ENCODE measurements at regions not wholly inside any gene's neighbourhood (a gene's known extent, or its start where the extent isn't known, plus 50 kb on each side); places are given as distances from the start of the nearest gene placed in this dataset.

GRCh38 chr1:222938986-222939385 lies 124.1 kb downstream of the DISP1 start:
- H3K27ac Mint-ChIP-seq = no peak overlapping the region
- H3K4me3 Mint-ChIP-seq = no peak overlapping the region
- no peaks in the 10 kb centered on the region for H3K4me1 Mint-ChIP-seq
- no peaks in the 10 kb centered on the region for H3K36me3 Mint-ChIP-seq
- POLR2A ChIA-PET = no interaction called here
- H3K9me3 Mint-ChIP-seq = peaks cover 2% of the 10 kb centered on the region
- no peak for DNase-seq
- no peak for ATAC-seq (ENCODE audit: low read depth)
- H3K27me3 Mint-ChIP-seq = no peaks in the 10 kb centered on the region

DNA sequence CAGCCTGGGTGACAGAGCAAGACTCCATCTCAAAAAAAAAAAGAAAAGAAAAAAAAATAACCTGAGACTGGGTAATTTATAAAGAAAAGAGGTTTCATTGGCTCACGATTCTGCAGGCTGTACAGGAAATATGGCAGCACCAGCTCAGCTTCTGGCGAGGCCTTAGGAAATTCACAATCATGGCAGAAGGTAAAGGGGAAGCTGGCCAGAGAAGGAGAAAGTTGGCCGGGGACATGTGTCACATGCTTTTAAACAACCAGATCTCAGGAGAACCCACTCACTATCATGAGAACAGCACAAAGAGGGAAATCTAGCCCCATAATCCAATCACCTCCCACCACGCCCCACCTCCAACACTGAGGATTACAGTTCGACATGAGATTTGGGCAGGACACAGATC lies 125.3 kb downstream of the DISP1 start:
- no peak for DNase-seq
- POLR2A ChIA-PET = no interaction called here

DNA sequence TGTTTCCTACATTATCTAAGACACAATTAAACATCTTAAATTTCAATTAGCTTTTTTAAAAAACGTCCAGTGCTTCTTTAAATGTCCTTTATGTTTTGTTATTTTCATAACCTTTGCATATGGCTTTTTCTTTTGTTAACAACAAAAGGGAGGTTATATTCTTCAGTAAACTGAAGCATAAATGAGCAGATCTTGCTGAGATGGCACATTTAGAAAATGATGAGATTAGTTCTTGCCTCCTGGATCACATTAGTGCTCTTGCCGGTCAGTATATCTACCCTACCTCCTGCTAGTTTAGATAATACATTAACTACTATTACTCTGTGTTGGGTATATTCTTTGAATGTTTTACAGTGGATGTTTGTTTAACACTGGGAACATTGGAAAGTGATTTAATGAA lies 126.1 kb downstream of the DISP1 start:
- Mint-ChIP-seq H3K9me3 (peaks cover 2% of the 10 kb centered on the region), H3K4me1 (no peaks in the 10 kb centered on the region), H3K27me3 (no peaks in the 10 kb centered on the region), H3K27ac (no peak overlapping the region), H3K4me3 (no peak overlapping the region), H3K36me3 (no peaks in the 10 kb centered on the region)
- ATAC-seq (ENCODE audit: low read depth) = no peak
- DNase-seq = no peak
- POLR2A ChIA-PET = no interaction called here

More for the DNA sequence above, 125.3 kb downstream of the DISP1 start:
- no peak overlapping the region for H3K27ac Mint-ChIP-seq
- H3K36me3 Mint-ChIP-seq = no peaks in the 10 kb centered on the region
- H3K4me3 Mint-ChIP-seq = no peak overlapping the region
- H3K27me3 Mint-ChIP-seq = no peaks in the 10 kb centered on the region
- H3K4me1 Mint-ChIP-seq = no peaks in the 10 kb centered on the region
- ATAC-seq (ENCODE audit: low read depth) = no peak
- peaks cover 2% of the 10 kb centered on the region for H3K9me3 Mint-ChIP-seq

DNA sequence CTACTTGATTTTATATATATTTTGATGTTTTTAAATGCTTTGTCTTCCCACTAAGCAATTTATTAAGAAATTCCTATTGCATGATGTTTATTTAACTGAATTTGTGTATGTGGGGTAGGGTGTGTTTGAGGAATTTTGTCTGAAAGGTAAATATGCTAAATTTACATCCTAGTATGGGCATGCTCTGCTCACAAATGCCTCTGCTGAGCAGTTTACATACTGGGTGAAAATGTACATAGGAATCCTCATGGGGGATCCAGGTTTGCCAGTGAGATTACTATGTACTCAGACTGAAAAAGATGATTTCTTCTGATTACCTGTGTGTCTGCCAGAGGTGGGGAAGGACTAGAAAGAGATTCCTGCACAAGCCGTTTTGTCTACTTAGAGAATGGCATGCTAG lies 126.6 kb downstream of the DISP1 start:
- POLR2A ChIA-PET = no interaction called here
- H3K27ac Mint-ChIP-seq = no peak overlapping the region
- no peak overlapping the region for H3K4me3 Mint-ChIP-seq
- peaks cover 2% of the 10 kb centered on the region for H3K9me3 Mint-ChIP-seq
- ATAC-seq (ENCODE audit: low read depth) (no peak), DNase-seq (no peak)
- no peaks in the 10 kb centered on the region for H3K4me1 Mint-ChIP-seq
- H3K36me3 Mint-ChIP-seq = no peaks in the 10 kb centered on the region
- no peaks in the 10 kb centered on the region for H3K27me3 Mint-ChIP-seq

DNA sequence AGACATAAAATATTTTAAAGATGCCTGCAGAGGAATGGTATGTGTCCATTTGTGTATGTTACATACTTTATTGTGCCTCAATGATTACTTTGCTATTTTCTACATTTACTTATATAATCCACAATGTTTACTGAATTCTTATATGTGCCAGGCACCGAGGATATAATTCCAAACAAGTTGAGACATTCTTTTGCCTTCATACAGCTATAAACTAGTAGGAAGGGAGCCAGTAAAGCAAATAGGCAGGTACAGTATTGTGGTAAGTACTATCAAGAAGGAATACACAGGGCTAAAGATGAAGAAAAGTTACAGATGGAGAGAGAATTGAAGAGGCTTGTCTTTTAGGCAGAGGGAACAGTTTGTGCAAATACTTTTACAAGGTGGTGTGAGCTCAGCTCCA lies 131.6 kb downstream of the DISP1 start:
- no peak for ATAC-seq (ENCODE audit: low read depth)
- Mint-ChIP-seq H3K27ac (no peak overlapping the region), H3K9me3 (no peaks in the 10 kb centered on the region), H3K36me3 (peaks cover 2% of the 10 kb centered on the region), H3K27me3 (no peaks in the 10 kb centered on the region), H3K4me1 (no peaks in the 10 kb centered on the region), H3K4me3 (no peak overlapping the region)
- POLR2A ChIA-PET = no interaction called here
- no peak for DNase-seq

DNA sequence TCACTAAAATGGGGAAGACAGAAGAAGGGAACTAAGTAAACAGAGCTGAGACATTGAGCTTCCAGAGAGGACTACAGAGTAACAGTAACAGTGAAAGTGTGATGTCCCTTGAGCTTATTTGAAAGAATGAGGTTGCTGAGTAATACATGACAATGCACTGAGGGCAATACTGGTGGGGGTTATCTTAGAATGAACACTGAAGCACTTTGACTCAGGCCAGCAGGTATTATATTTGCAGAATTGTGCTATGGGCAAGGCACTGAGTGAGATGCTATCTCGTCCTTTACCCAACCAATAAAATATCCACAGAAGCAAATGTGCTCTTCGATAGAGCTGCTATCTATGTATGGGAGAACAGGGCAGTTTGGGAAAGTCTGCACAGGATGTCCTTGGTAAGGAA lies 133.2 kb downstream of the DISP1 start:
- POLR2A ChIA-PET = no interaction called here
- H3K36me3 Mint-ChIP-seq = peaks cover 2% of the 10 kb centered on the region
- ATAC-seq (ENCODE audit: low read depth) = no peak
- H3K4me1 Mint-ChIP-seq = no peaks in the 10 kb centered on the region
- no peak overlapping the region for H3K4me3 Mint-ChIP-seq
- no peaks in the 10 kb centered on the region for H3K27me3 Mint-ChIP-seq
- H3K27ac Mint-ChIP-seq = no peak overlapping the region
- no peaks in the 10 kb centered on the region for H3K9me3 Mint-ChIP-seq
- DNase-seq = no peak

GRCh38 chr1:222950892-222951291 lies 136.1 kb downstream of the DISP1 start:
- DNase-seq = no peak
- no peak for ATAC-seq (ENCODE audit: low read depth)
- no peaks in the 10 kb centered on the region for H3K9me3 Mint-ChIP-seq
- POLR2A ChIA-PET = no interaction called here
- H3K4me3 Mint-ChIP-seq = no peak overlapping the region
- H3K27me3 Mint-ChIP-seq = no peaks in the 10 kb centered on the region
- no peak overlapping the region for H3K27ac Mint-ChIP-seq
- H3K36me3 Mint-ChIP-seq = peaks cover 2% of the 10 kb centered on the region
- H3K4me1 Mint-ChIP-seq = no peaks in the 10 kb centered on the region

- Mint-ChIP-seq H3K4me3 (no peak overlapping the region), H3K9me3 (no peaks in the 10 kb centered on the region), H3K36me3 (no peaks in the 10 kb centered on the region), H3K4me1 (no peaks in the 10 kb centered on the region), H3K27me3 (no peaks in the 10 kb centered on the region), H3K27ac (no peak overlapping the region)
- POLR2A ChIA-PET = no interaction called here
- ATAC-seq (ENCODE audit: low read depth) = no peak
- DNase-seq = no peak
Measured at GRCh38 chr1:222953585-222953984, 138.7 kb downstream of the DISP1 start.

- Mint-ChIP-seq H3K4me3 (no peak overlapping the region), H3K36me3 (peaks cover 2% of the 10 kb centered on the region), H3K9me3 (peaks cover 3% of the 10 kb centered on the region), H3K27ac (no peak overlapping the region), H3K4me1 (no peaks in the 10 kb centered on the region), H3K27me3 (peaks cover 2% of the 10 kb centered on the region)
- ATAC-seq (ENCODE audit: low read depth) (no peak), DNase-seq (no peak)
- POLR2A ChIA-PET = no interaction called here
Measured at GRCh38 chr1:222955964-222956363, 141.1 kb downstream of the DISP1 start.

DNA sequence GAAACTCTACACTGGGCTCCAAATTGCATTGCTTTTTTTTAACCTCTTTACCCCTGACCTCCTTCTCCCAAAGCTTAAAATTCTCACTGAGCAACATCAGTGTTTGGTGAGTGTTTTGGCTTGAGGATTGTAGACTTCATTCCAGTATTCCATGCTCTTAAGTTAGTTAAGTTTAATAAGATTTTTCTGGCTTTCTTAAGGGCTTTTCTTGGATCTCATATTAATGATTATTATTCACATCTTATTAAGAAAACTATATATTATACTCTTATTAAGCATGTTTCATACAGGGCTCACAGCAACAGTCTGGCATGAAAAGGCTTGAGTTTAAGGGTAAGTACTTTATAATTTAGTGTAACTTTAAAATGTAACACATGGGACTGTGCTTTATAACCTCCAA lies 141.8 kb downstream of the DISP1 start:
- no peak overlapping the region for H3K27ac Mint-ChIP-seq

GRCh38 chr1:222967466-222968240 lies 152.8 kb downstream of the DISP1 start:
- H3K4me3 Mint-ChIP-seq = no peak overlapping the region
- no peak for ATAC-seq (ENCODE audit: low read depth)
- H3K27me3 Mint-ChIP-seq = no peaks in the 10 kb centered on the region
- H3K9me3 Mint-ChIP-seq = no peaks in the 10 kb centered on the region
- POLR2A ChIA-PET = no interaction called here
- no peaks in the 10 kb centered on the region for H3K4me1 Mint-ChIP-seq
- H3K36me3 Mint-ChIP-seq = no peaks in the 10 kb centered on the region
- DNase-seq = no peak
- no peak overlapping the region for H3K27ac Mint-ChIP-seq

More for the DNA sequence above, 141.8 kb downstream of the DISP1 start:
- no peak for ATAC-seq (ENCODE audit: low read depth)
- Mint-ChIP-seq H3K36me3 (peaks cover 2% of the 10 kb centered on the region), H3K27me3 (peaks cover 2% of the 10 kb centered on the region), H3K4me3 (no peak overlapping the region), H3K4me1 (no peaks in the 10 kb centered on the region), H3K9me3 (peaks cover 3% of the 10 kb centered on the region)
- POLR2A ChIA-PET = interaction anchor here (0.7 kb wide), 1 partner anchor 367 kb away, joined by 5 read pairs; the partner anchor contains the start of gene TAF1A
- no peak for DNase-seq

DNA sequence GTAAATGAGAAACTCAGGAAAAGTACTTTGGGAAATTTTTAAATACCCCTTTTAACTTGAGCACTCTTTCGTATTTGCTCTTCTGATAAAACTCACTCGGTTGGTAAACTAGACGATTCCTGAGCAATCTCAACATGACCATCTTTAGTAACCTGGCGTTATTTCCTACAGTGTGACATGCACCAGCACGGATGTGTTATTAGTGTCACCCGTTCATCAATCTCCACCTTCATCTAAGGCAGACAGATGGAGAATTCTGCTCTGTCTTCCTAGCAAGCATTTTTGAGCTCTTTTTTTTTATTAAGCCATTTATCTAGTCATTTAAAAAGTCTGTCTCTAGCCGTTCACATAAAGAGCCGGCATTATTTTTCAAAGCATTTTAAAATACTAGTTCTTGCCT lies 155.2 kb downstream of the DISP1 start:
- Mint-ChIP-seq H3K27me3 (no peaks in the 10 kb centered on the region), H3K4me1 (no peaks in the 10 kb centered on the region), H3K36me3 (no peaks in the 10 kb centered on the region), H3K4me3 (no peak overlapping the region), H3K9me3 (no peaks in the 10 kb centered on the region), H3K27ac (no peak overlapping the region)
- ATAC-seq (ENCODE audit: low read depth) = no peak
- no peak for DNase-seq
- POLR2A ChIA-PET = no interaction called here

- no peaks in the 10 kb centered on the region for H3K9me3 Mint-ChIP-seq
- H3K27ac Mint-ChIP-seq = no peak overlapping the region
- H3K27me3 Mint-ChIP-seq = no peaks in the 10 kb centered on the region
- ATAC-seq (ENCODE audit: low read depth) (no peak), DNase-seq (no peak)
- H3K4me3 Mint-ChIP-seq = no peak overlapping the region
- no peaks in the 10 kb centered on the region for H3K36me3 Mint-ChIP-seq
- no peaks in the 10 kb centered on the region for H3K4me1 Mint-ChIP-seq
- POLR2A ChIA-PET = no interaction called here
Measured at GRCh38 chr1:222970711-222971110, 155.9 kb downstream of the DISP1 start.

DNA sequence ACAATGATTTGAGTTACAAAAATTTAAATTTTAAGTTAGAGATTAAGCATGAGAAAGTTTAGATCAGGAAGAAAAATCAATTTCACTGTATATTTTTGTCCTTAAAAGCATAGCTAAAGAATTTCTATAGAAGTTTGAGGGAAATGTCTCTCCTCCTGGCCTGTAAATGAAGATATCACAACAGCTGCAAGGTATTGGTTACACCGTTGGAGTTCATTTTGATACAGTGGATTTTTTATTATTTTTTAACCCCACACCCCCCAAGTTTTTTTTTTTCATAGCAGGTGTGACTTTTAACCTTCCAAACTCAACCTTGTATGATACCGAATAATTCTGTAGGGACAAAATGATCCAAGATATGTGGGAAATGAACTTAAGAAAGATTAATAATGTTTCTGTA lies 156.3 kb downstream of the DISP1 start:
- H3K27ac Mint-ChIP-seq = no peak overlapping the region
- H3K9me3 Mint-ChIP-seq = no peaks in the 10 kb centered on the region
- DNase-seq (no peak), ATAC-seq (ENCODE audit: low read depth) (no peak)
- H3K36me3 Mint-ChIP-seq = no peaks in the 10 kb centered on the region
- no peaks in the 10 kb centered on the region for H3K4me1 Mint-ChIP-seq
- H3K4me3 Mint-ChIP-seq = no peak overlapping the region
- POLR2A ChIA-PET = no interaction called here
- H3K27me3 Mint-ChIP-seq = no peaks in the 10 kb centered on the region

DNA sequence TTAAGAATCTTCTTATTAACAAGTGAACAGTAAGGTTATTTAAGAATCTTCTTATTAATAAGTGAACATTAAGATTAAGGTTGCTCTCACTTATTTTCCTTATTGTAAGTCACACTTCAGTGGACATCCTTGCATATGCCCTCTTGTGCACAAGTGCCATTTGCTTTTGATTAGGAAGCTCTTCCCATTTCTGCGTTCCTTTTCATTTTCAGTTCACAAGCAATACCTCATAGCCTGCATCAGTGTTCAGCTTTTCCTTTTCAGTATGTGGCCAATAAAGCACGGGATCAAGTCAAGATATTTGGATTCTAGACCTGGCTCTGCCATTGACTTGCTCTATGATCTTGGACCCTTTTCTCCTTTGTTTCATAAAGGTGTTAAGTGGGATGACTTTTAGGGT lies 158.7 kb downstream of the DISP1 start:
- peaks cover 2% of the 10 kb centered on the region for H3K9me3 Mint-ChIP-seq
- POLR2A ChIA-PET = no interaction called here
- H3K27me3 Mint-ChIP-seq = no peaks in the 10 kb centered on the region
- no peak for ATAC-seq (ENCODE audit: low read depth)
- H3K4me3 Mint-ChIP-seq = no peak overlapping the region
- H3K4me1 Mint-ChIP-seq = no peaks in the 10 kb centered on the region
- DNase-seq = no peak
- no peak overlapping the region for H3K27ac Mint-ChIP-seq
- H3K36me3 Mint-ChIP-seq = no peaks in the 10 kb centered on the region
